AG04449 (cell line): ENCODE measurements at regions not wholly inside any gene's neighbourhood (a gene's known extent, or its start where the extent isn't known, plus 50 kb on each side); places are given as distances from the start of the nearest gene placed in this dataset.

Source experiments
- CTCF ChIA-PET: fragments of 350-600 bp; formaldehyde crosslinking; extraction: SDS; loops from one replicate; lab custom pipeline; 2021; ENCODE audit warnings: antibody characterized with exemption; lab: Yijun Ruan, JAX
- POLR2A ChIA-PET: fragments of 400-600, 350-600 bp; formaldehyde crosslinking; extraction: SDS; loops from one replicate; lab custom pipeline; 2020; ENCODE audit warnings: antibody characterized with exemption, inconsistent platforms; lab: Yijun Ruan, JAX
- DNase-seq: peaks from one replicate; pipeline ENCODE4 v3.0.0-alpha.2; 2010; ENCODE audit warnings: low read depth, low spot score
- H3K4me3 ChIP-seq: 2 replicates; pipeline ENCODE4 v1.5.1; 2011; ENCODE audit warnings: low read depth, mild to moderate bottlenecking, control low read depth, low read length
- TF ChIP-seq, protein P1 (sequence below): IDR thresholded peaks from one replicate; pipeline ENCODE4 v1.5.1; 2011; ENCODE audit warnings: mild to moderate bottlenecking, moderate library complexity, low read length, control low read depth, inconsistent platforms; ENCODE audit not compliant: insufficient read depth; ENCODE audit errors: missing control alignments

DNA sequence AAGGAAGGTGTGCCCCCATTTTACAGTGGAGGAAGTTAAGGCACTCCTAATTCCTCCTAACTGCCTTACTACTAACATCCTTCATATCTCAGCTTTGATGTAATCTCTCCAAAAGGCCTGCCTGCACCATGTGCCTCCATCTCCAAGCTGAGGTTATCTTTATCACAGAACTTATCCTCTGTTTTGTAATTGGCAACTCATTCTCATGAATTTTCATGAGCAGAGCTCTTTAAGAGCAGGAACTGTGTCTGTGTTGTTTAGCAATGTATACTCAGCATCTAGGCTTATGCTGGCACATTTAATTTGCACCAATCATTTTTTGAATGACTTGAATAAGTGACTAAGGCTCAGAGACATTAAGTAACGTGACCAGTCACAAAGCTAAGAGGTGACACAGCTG lies 147.9 kb upstream of the VLDLR start:
- DNase-seq = no peak
- no peak overlapping the region for H3K4me3 ChIP-seq
- POLR2A ChIA-PET = no interaction called here
- CTCF ChIA-PET = no interaction called here
- TF ChIP-seq, protein P1, sequence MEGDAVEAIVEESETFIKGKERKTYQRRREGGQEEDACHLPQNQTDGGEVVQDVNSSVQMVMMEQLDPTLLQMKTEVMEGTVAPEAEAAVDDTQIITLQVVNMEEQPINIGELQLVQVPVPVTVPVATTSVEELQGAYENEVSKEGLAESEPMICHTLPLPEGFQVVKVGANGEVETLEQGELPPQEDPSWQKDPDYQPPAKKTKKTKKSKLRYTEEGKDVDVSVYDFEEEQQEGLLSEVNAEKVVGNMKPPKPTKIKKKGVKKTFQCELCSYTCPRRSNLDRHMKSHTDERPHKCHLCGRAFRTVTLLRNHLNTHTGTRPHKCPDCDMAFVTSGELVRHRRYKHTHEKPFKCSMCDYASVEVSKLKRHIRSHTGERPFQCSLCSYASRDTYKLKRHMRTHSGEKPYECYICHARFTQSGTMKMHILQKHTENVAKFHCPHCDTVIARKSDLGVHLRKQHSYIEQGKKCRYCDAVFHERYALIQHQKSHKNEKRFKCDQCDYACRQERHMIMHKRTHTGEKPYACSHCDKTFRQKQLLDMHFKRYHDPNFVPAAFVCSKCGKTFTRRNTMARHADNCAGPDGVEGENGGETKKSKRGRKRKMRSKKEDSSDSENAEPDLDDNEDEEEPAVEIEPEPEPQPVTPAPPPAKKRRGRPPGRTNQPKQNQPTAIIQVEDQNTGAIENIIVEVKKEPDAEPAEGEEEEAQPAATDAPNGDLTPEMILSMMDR = no peak

DNA sequence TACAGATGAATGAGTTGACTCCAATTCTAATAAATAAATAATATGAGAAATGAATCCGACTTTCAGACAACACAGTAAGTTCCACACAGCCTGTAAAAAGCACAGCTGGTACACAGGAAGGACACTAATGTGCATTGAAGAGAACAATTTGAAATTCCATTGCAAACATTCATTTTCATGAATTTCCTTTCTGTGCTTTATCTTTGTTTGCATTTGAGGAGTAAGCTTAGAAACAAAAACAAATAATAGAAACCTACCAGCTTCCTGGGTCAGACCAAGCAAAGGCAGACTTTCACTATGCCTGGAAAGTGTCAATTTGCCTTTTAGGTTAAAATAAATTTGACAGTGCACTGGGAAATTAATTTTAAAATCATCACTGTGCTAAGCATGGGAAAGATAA lies 143.8 kb upstream of the VLDLR start:
- no peak for DNase-seq
- CTCF ChIA-PET = no interaction called here
- TF ChIP-seq, protein P1 = no peak
- H3K4me3 ChIP-seq = no peak overlapping the region
- POLR2A ChIA-PET = interaction anchor here (0.6 kb wide), 1 partner anchor 66 kb away, joined by 4 read pairs; no protein-coding TSS in a partner anchor

DNA sequence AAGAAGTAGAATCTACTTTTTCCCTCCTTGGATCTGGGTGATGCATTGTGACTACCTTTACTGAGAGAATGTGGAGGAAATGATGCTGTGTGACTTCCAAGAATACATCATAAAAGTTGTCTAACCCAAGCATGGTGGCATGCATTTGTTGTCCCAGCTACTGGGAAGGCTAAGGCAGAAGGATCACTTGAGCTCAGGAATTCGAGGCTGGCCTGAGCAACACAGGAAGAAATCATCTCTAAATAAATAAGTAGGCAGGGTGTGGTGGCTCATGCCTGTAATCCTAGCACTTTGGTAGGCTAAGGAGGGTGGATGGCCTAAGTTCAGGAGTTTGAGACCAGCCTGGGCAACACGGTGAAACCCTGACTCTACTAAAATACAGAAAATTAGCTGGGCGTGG lies 143.2 kb upstream of the VLDLR start:
- ChIA-PET CTCF (no interaction called here), POLR2A (no interaction called here)
- DNase-seq = no peak
- TF ChIP-seq, protein P1 = no peak
- H3K4me3 ChIP-seq = no peak overlapping the region

DNA sequence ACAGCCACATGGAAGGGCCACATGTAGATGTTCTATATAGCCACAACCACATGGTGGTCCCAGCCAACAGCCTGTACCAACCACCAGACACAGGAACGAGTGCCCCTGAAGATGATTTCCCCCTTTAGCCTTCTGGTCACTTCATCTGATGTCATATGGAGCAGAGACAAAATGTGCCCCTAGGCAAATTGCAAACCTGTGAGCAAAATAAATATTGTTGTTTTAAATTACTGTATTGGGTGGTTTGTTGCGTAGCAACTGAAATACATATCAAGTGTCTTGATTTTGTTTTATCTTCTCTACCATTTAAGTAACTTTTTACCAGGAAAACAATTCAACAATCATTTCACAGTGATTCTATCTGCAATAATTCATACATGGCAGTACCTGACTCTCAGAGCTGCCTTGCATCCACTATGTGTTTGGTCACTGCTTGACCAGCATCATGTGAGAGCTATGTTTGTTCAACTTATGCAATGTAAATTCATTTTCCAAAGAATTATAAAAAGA lies 142.5 kb upstream of the VLDLR start:
- H3K4me3 ChIP-seq = no peak overlapping the region
- TF ChIP-seq, protein P1 = no peak
- ChIA-PET POLR2A (no interaction called here), CTCF (no interaction called here)
- DNase-seq = no peak

DNA sequence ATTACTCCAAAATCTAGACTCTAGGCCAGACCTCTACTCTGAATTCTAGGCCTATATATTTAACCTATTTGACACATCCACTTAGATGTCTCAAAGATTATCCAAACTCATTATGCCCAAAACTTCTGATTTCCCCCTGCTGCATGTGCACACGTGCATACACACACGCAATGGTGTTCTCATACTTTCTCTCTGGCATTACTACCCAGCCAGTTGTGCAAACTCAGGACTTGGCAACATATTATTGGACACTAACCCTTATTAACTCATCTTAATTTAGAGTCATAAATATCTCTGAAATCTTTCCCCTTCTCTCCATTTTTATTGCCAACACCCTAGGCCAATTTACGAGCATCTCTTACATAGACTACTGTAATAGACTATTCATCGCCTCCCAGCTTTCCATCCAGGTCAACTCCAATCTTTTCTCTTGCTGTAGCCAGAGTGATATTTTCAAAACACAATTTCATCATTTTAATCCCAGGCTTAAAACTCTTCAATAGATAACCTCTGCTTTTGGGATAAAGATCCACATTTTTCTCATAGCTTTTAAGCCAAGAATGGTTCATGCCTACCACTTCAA lies 141.2 kb upstream of the VLDLR start:
- POLR2A ChIA-PET = no interaction called here
- CTCF ChIA-PET = no interaction called here
- H3K4me3 ChIP-seq = no peak overlapping the region
- TF ChIP-seq, protein P1 = no peak
- DNase-seq = no peak

DNA sequence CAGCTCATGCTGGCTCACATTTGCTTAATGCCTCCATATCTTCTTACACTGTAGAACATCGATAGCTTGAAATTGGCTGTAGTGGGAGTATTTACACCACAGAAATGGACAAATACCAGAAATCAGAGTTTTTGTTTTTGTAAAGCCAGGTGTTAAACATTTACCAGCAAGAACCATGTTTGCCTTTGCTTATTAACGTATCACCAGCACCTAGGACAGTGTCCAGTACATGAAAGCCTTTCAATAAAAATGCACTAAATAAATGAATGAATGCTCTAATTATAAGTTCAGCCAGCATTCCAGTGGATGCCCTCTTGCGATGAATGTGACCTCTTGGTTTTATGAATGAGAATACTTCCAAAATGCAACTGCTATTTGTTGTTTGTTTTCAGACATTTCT lies 140.4 kb upstream of the VLDLR start:
- TF ChIP-seq, protein P1 = no peak
- POLR2A ChIA-PET = no interaction called here
- no peak for DNase-seq
- no peak overlapping the region for H3K4me3 ChIP-seq
- CTCF ChIA-PET = no interaction called here
